ENCODE measurements at regions not wholly inside any gene's neighbourhood (a gene's known extent, or its start where the extent isn't known, plus 50 kb on each side); places are given as distances from the start of the nearest gene placed in this dataset.

DNA sequence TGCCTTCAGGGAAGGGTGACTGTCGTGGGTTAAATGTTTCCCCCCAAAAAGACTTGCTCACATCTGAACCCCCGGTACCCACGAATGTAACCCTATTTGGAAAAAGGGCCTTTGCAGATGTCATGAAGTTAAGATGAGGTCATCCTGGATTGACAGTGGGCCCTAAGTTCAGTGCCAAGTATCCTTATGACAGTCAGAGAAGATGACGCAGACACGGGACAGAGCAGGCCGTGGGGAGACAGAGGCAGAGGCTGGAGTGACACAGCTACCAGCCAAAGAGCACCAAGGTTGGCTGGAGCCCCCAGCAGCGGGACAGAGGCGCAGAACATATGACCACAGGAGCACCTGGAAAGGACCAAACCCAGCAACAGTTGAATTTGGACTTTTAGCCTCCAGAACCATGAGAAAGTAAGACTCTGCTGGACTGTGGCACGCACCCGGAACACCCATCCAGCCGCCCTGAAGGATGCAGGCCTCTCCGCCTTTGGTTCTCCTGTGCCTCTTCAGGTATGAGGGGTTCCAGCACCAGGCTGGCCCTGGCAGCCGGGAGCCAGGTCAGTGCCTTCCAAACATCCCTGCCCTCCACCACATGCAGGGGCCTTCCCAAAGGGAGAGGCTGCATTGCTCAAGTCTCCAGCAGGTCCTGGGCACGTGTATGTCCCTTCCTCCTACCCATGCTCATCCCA is 104.0 kb downstream of the FOXL1 start:
- H3K4me3 ChIP-seq (ENCODE audit: low read length) = no peak overlapping the region
- no peak for DNase-seq (ENCODE audit: low read depth)
- no peak for TF ChIP-seq CTCF (IDR thresholded peaks at IDR 0.05; ENCODE audit: insufficient read depth, low read depth, low read length, missing control alignments)

DNA sequence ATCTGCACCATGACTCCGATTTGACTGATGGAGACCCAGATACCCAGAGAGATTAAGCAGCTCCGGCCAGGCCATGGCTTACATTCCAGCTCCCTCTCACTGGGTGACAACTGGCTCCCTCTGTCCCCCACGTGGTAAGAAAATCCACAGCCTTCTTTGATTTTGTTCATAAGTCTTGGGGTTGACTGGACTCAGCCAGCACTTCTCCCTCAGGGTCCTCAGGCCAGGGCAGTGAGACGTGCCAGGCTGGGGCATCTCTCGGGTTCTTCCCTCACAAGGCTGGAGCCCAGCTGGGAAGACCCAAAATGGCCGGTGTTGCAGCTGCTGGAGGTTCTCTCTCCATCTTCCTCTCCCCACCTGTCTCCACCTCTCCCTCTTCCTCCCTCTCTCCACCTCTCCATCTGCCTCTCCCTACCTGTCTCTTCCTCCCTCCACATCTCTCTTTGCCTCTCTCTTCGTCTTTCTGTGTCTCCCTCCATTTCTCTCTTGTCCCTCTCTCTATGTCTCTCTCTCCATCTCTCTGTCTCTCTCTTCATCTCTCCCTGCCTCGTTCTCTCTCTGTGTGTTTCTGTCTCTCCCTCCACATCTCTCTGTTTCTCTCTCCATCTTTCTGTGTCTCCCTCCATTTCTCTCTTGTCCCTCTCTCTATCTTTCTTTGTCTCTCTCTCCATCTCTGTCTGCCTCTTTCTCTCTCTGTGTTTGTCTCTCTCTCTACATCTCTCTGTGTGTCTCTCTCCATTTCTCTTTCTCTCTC is 105.3 kb downstream of the FOXL1 start:
- DNase-seq (ENCODE audit: low read depth) = no peak
- H3K4me3 ChIP-seq (ENCODE audit: low read length) = no peak overlapping the region
- TF ChIP-seq CTCF (IDR thresholded peaks at IDR 0.05; ENCODE audit: insufficient read depth, low read depth, low read length, missing control alignments) = no peak

DNA sequence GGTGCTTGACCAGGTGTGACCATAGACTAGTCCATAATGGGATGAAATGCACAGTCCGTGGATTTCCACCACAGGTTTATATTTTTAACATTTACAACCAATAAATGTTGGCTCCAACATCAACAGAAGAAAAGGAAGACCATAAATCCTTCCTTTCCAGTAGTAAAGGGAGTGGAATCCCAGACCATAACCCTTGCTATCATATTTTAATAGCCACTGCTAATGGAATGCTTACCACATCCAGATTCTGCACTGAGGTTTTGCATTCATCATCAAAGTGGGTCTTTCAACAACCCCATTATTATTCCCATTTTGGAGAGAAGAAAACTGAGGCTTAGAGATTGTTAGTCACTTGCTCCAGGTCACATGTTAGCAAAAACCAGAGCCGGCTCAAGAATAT is 106.7 kb downstream of the FOXL1 start:
- no peak for TF ChIP-seq CTCF (IDR thresholded peaks at IDR 0.05; ENCODE audit: insufficient read depth, low read depth, low read length, missing control alignments)
- no peak overlapping the region for H3K4me3 ChIP-seq (ENCODE audit: low read length)
- DNase-seq (ENCODE audit: low read depth) = no peak

DNA sequence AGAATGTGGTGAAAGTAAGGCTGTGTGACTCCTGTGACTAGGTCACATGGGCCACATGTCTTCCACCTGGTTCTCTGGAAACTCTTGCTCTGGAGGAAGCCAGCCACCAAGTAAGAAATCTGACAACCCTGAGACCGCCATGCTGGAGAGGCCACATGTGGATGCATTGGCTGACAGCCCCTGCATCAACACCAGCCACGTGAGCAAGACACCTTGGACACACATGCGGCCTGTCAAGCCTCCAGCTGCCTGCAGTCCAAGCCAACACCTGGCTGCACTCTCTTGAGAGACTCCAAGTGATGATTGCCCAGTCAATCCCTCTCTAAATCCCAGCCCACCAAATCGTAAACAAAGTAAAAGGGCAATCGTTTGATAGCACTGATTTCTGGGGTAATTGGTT is 112.6 kb downstream of the FOXL1 start:
- DNase-seq (ENCODE audit: low read depth) = no peak
- no peak for TF ChIP-seq CTCF (IDR thresholded peaks at IDR 0.05; ENCODE audit: insufficient read depth, low read depth, low read length, missing control alignments)
- H3K4me3 ChIP-seq (ENCODE audit: low read length) = no peak overlapping the region

GRCh38 chr16:86692426-86692825 is 114.1 kb downstream of the FOXL1 start:
- no peak overlapping the region for H3K4me3 ChIP-seq (ENCODE audit: low read length)
- DNase-seq (ENCODE audit: low read depth) = no peak
- TF ChIP-seq CTCF (IDR thresholded peaks at IDR 0.05; ENCODE audit: insufficient read depth, low read depth, low read length, missing control alignments) = no peak

- no peak overlapping the region for H3K4me3 ChIP-seq (ENCODE audit: low read length)
- DNase-seq (ENCODE audit: low read depth) = no peak
- TF ChIP-seq CTCF (IDR thresholded peaks at IDR 0.05; ENCODE audit: insufficient read depth, low read depth, low read length, missing control alignments) = no peak
Observed at GRCh38 chr16:86693033-86693432, 114.7 kb downstream of the FOXL1 start.
